IMR-90 (cell line): ENCODE measurements at regions not wholly inside any gene's neighbourhood (a gene's known extent, or its start where the extent isn't known, plus 50 kb on each side); places are given as distances from the start of the nearest gene placed in this dataset.

Experiments
- ATAC-seq: fragments of 200-7000 bp; cut with Tn5 transposase; 2 replicates; pipeline ENCODE4 v1.9.1; 2020; ENCODE audit warnings: low read depth, mild to moderate bottlenecking, moderate library complexity
- BruUV-seq: library from RNA; stranded (reverse); fragments of 400-500 nt; replicated peaks from 2 replicates; lab custom pipeline; 2021; lab: Mats Ljungman, UMichigan
- CTCF ChIA-PET: fragments of 300-600 bp; formaldehyde crosslinking; extraction: SDS; loops from one replicate; lab custom pipeline; 2021; ENCODE audit warnings: antibody characterized with exemption; lab: Yijun Ruan, JAX
- POLR2A ChIA-PET: fragments of 300-600 bp; sonication (Branson Sonifier 250); formaldehyde crosslinking; loops from one replicate; lab custom pipeline; 2022; ENCODE audit warnings: antibody characterized with exemption; ENCODE audit not compliant: unreplicated experiment; lab: Charles Lee
- DNase-seq: peaks from one replicate; pipeline ENCODE4 v3.0.0; 2013
- H2AFZ ChIP-seq: replicated peaks from 2 replicates; pipeline ENCODE3; 2013; ENCODE audit warnings: low read length, mild to moderate bottlenecking; ENCODE audit not compliant: poor library complexity
- H2AK5ac ChIP-seq: 2 replicates; pipeline ENCODE4 v1.6.1; 2013; ENCODE audit warnings: low read depth, low read length, inconsistent platforms
- H2AK9ac ChIP-seq: replicated peaks from 2 replicates; pipeline ENCODE3; 2013; ENCODE audit warnings: mild to moderate bottlenecking, low read depth, low read length, moderate library complexity; ENCODE audit not compliant: poor library complexity
- H2BK120ac ChIP-seq: 2 replicates; pipeline ENCODE4 v1.6.1; 2013; ENCODE audit warnings: low read depth, low read length, inconsistent platforms
- H2BK15ac ChIP-seq: 3 replicates; pipeline ENCODE4 v1.6.1; 2013; ENCODE audit warnings: low read depth, low read length, inconsistent platforms
- H2BK20ac ChIP-seq: 2 replicates; pipeline ENCODE4 v1.6.1; 2013; ENCODE audit warnings: low read depth, mild to moderate bottlenecking, inconsistent platforms, low read length, moderate library complexity
- H2BK5ac ChIP-seq: 2 replicates; pipeline ENCODE4 v1.6.1; 2013; ENCODE audit warnings: mild to moderate bottlenecking, low read depth, low read length, inconsistent platforms; ENCODE audit not compliant: poor library complexity, severe bottlenecking
- H3K14ac ChIP-seq: replicated peaks from 2 replicates; pipeline ENCODE4 v1.6.1; 2013; ENCODE audit warnings: low read depth, low read length, inconsistent platforms
- H3K18ac ChIP-seq: 2 replicates; pipeline ENCODE4 v1.6.1; 2013; ENCODE audit warnings: low read depth, low read length, control low read depth
- H3K23ac ChIP-seq: 2 replicates; pipeline ENCODE4 v1.6.1; 2013; ENCODE audit warnings: low read depth, low read length, inconsistent platforms
- H3K27ac ChIP-seq: 2 replicates; pipeline ENCODE4 v1.5.1; 2013; ENCODE audit warnings: mild to moderate bottlenecking, control low read depth, low read length; ENCODE audit not compliant: insufficient read depth
- H3K27me3 ChIP-seq: 2 replicates; pipeline ENCODE4 v1.6.1; 2013; ENCODE audit warnings: low read length; ENCODE audit not compliant: control insufficient read depth, insufficient read depth
- H3K36me3 ChIP-seq: 2 replicates; pipeline ENCODE4 v1.6.1; 2013; ENCODE audit warnings: low read length, mixed read lengths; ENCODE audit not compliant: control insufficient read depth, insufficient read depth
- H3K4ac ChIP-seq: 2 replicates; pipeline ENCODE4 v1.6.1; 2013; ENCODE audit warnings: low read depth, low read length, inconsistent platforms
- H3K4me1 ChIP-seq: 2 replicates; pipeline ENCODE4 v1.6.1; 2013; ENCODE audit warnings: low read length, mixed read lengths; ENCODE audit not compliant: control insufficient read depth, insufficient read depth
- H3K4me2 ChIP-seq: 2 replicates; pipeline ENCODE4 v1.6.1; 2013; ENCODE audit warnings: low read depth, mild to moderate bottlenecking, control low read depth, low read length, moderate library complexity
- H3K4me3 ChIP-seq: 2 replicates; pipeline ENCODE4 v1.5.1; 2013; ENCODE audit warnings: low read depth, mild to moderate bottlenecking, control low read depth, low read length, moderate library complexity; ENCODE audit not compliant: insufficient read depth
- H3K56ac ChIP-seq: 2 replicates; pipeline ENCODE4 v1.6.1; 2013; ENCODE audit warnings: low read length, inconsistent platforms; ENCODE audit not compliant: insufficient read depth; ENCODE audit errors: extremely low read depth
- H3K79me1 ChIP-seq, 2 experiments: 2 replicates each; pipeline ENCODE4 v1.6.1; 2013; ENCODE audit warnings: low read length in 2 of 2, inconsistent platforms in 1 of 2, low read depth in 1 of 2
- H3K9ac ChIP-seq: 2 replicates; pipeline ENCODE4 v1.6.1; 2013; ENCODE audit warnings: low read depth, low read length, control low read depth
- H3K9me1 ChIP-seq: 2 replicates; pipeline ENCODE4 v1.6.1; 2013; ENCODE audit warnings: low read length, inconsistent platforms; ENCODE audit not compliant: insufficient read depth
- H3K9me3 ChIP-seq: 2 replicates; pipeline ENCODE4 v1.6.1; 2013; ENCODE audit warnings: low read length; ENCODE audit not compliant: control insufficient read depth, insufficient read depth
- H4K20me1 ChIP-seq: 2 replicates; pipeline ENCODE4 v1.6.1; 2013; ENCODE audit warnings: low read length, inconsistent platforms; ENCODE audit not compliant: insufficient read depth
- H4K5ac ChIP-seq: 2 replicates; pipeline ENCODE4 v1.6.1; 2013; ENCODE audit warnings: mild to moderate bottlenecking, low read depth, low read length, control low read depth
- H4K8ac ChIP-seq, 2 experiments: 2 replicates each; pipeline ENCODE4 v1.6.1; 2013; ENCODE audit warnings: low read depth in 2 of 2, low read length in 2 of 2, control low read depth in 1 of 2, inconsistent platforms in 1 of 2
- H4K91ac ChIP-seq: 2 replicates; pipeline ENCODE4 v1.6.1; 2013; ENCODE audit warnings: low read depth, low read length, inconsistent platforms; ENCODE audit not compliant: insufficient read depth
- BHLHE40 ChIP-seq: fragments of 150-350 bp; IDR thresholded peaks from 2 replicates; pipeline ENCODE4 v1.6.1; 2016; ENCODE audit warnings: mild to moderate bottlenecking, low read depth, low read length
- CEBPB ChIP-seq: IDR thresholded peaks from 2 replicates; pipeline ENCODE4 v1.6.1; 2012; ENCODE audit warnings: low read depth, low read length, improper control_type of control experiment
- CTCF ChIP-seq: conservative IDR thresholded peaks from 2 replicates; pipeline ENCODE4 v1.5.1; 2012; ENCODE audit warnings: mild to moderate bottlenecking, low read depth, low read length, improper control_type of control experiment
- FOS ChIP-seq: fragments of 150-350 bp; IDR thresholded peaks from 2 replicates; pipeline ENCODE4 v1.6.1; 2016; ENCODE audit warnings: low read depth, low read length
- MAFK ChIP-seq: IDR thresholded peaks from 2 replicates; pipeline ENCODE4 v1.6.1; 2012; ENCODE audit warnings: low read depth, low read length, improper control_type of control experiment
- NFE2L2 ChIP-seq: fragments of 150-350 bp; IDR thresholded peaks from 2 replicates; pipeline ENCODE4 v1.6.1; 2016; ENCODE audit warnings: low read depth, mild to moderate bottlenecking, low read length
- POLR2A ChIP-seq: IDR thresholded peaks from 2 replicates; pipeline ENCODE4 v1.6.1; 2012; ENCODE audit warnings: mild to moderate bottlenecking, low read depth, low read length
- RFX5 ChIP-seq: IDR thresholded peaks from 2 replicates; pipeline ENCODE4 v1.8.0; 2012; ENCODE audit warnings: low read depth, mild to moderate bottlenecking, low read length, moderate library complexity
- SMC3 ChIP-seq: fragments of 150-350 bp; IDR thresholded peaks from 2 replicates; pipeline ENCODE4 v1.6.1; 2016; ENCODE audit warnings: low read depth, mild to moderate bottlenecking, antibody characterized with exemption, low read length, moderate library complexity
- USF2 ChIP-seq: fragments of 150-350 bp; IDR thresholded peaks from 2 replicates; pipeline ENCODE4 v1.6.1; 2017; ENCODE audit warnings: mild to moderate bottlenecking, antibody characterized with exemption, low read length, low read depth
- WGBS, 2 experiments: methylation state at CpG; one replicate each; pipeline versions ENCODE4 v1.1.5 to v1.1.7; 2013; ENCODE audit warnings: missing lambda C conversion rate in 2 of 2; ENCODE audit not compliant: insufficient read length in 1 of 2; ENCODE audit errors: extremely low coverage in 2 of 2; 5-methylcytosine and 5-hydroxymethylcytosine counted together
- dilution Hi-C: fragments of 300-500 bp; cut with HindIII; formaldehyde crosslinking; loops from one replicate; pipeline ENCODE4 v1.14.3; 2018; ENCODE audit warnings: low sequenced_read_pairs; ENCODE audit not compliant: unreplicated experiment
- in situ Hi-C: fragments of 300-500 bp; cut with MboI; formaldehyde crosslinking; loops from 3 replicates; pipeline ENCODE4 v1.14.3; 2019; ENCODE audit warnings: low sequenced_read_pairs, inconsistent platforms, mixed read lengths
- intact Hi-C: fragments of 100-400 bp; cut with micrococcal nuclease; formaldehyde crosslinking; loops from 2 replicates; pipeline ENCODE4 v1.10.0; 2022

GRCh38 chr15:98333251-98333650, 315.1 kb upstream of the IGF1R start:
- TF ChIP-seq USF2 (no peak), CTCF (no peak), SMC3 (no peak), FOS (no peak), NFE2L2 (no peak), BHLHE40 (no peak), RFX5 (no peak), POLR2A (no peak), CEBPB (no peak), MAFK (no peak)
- Histone ChIP-seq H3K4ac (no peak overlapping the region), H3K9me3 (peaks cover 9% of the 10 kb centered on the region), H3K27me3 (no peaks in the 10 kb centered on the region), H3K23ac (no peak overlapping the region), H3K4me2 (no peak overlapping the region), H4K8ac (no peak overlapping the region), H2BK5ac (no peak overlapping the region), H3K56ac (no peak overlapping the region), H4K20me1 (no peaks in the 10 kb centered on the region), H3K36me3 (no peaks in the 10 kb centered on the region), H3K9ac (no peak overlapping the region), H2BK15ac (no peak overlapping the region), H3K27ac (no peak overlapping the region), H3K4me3 (no peak overlapping the region), H3K14ac (no peak overlapping the region), H3K4me1 (no peaks in the 10 kb centered on the region), H2AK5ac (no peak overlapping the region), H2BK20ac (no peak overlapping the region), H4K5ac (no peak overlapping the region), H3K18ac (no peak overlapping the region), H4K91ac (no peak overlapping the region), H2BK120ac (no peak overlapping the region), H3K9me1 (no peaks in the 10 kb centered on the region), H2AFZ (no peak overlapping the region), H2AK9ac (no peak overlapping the region), H3K79me1 (no peaks in the 10 kb centered on the region)
- 60% methylated on average over 5 of the region's 7 CpGs; no CpG with 5 or more reads in 1 of the 2 experiments for WGBS, 2 experiments
- intact Hi-C loops (no loop called here), dilution Hi-C loops (no loop called here), in situ Hi-C loops (no loop called here)
- no TSS peak for BruUV-seq
- ChIA-PET POLR2A (no interaction called here), CTCF (no interaction called here)
- no peak for DNase-seq
- no peak for ATAC-seq
